Neural crest cell (in vitro differentiated cells): ENCODE measurements at regions not wholly inside any gene's neighbourhood (a gene's known extent, or its start where the extent isn't known, plus 50 kb on each side); places are given as distances from the start of the nearest gene placed in this dataset.
A peak's percentile ranks its signal among the peaks of the same experiment; 100 is the strongest.

ENCODE experiments used
- DNase-seq: peaks from one replicate; pipeline ENCODE4 v3.0.0; 2021; ENCODE audit warnings: low read depth, mixed read lengths, low spot score
- H3K27ac Mint-ChIP-seq: one replicate; pipeline ENCODE4 v1.8.0; 2021; ENCODE audit warnings: mild to moderate bottlenecking, mixed read lengths; ENCODE audit not compliant: unreplicated experiment
- H3K27me3 Mint-ChIP-seq: 2 replicates; pipeline ENCODE4 v1.8.0; 2021; ENCODE audit warnings: low read depth, mild to moderate bottlenecking, mixed read lengths
- H3K36me3 Mint-ChIP-seq: 2 replicates; pipeline ENCODE4 v1.8.0; 2021; ENCODE audit warnings: low read depth, mild to moderate bottlenecking, mixed read lengths
- H3K4me1 Mint-ChIP-seq: 2 replicates; pipeline ENCODE4 v1.8.0; 2021; ENCODE audit warnings: mixed read lengths
- H3K4me3 Mint-ChIP-seq: one replicate; pipeline ENCODE4 v1.8.0; 2021; ENCODE audit warnings: mild to moderate bottlenecking, mixed read lengths
- H3K9me3 Mint-ChIP-seq: 2 replicates; pipeline ENCODE4 v1.8.0; 2021; ENCODE audit warnings: mixed read lengths
- TF ChIP-seq, protein P1 (sequence below): fragments of 200-600 bp; sonication (generic); conservative IDR thresholded peaks from 2 replicates; pipeline ENCODE4 v1.5.0; 2021; ENCODE audit warnings: antibody characterized with exemption, mild to moderate bottlenecking

GRCh38 chr10:42929993-42930392 lies 146.9 kb upstream of the RET start:
- Mint-ChIP-seq H3K4me1 (peaks cover 17% of the 10 kb centered on the region), H3K27me3 (peaks cover 41% of the 10 kb centered on the region), H3K36me3 (no peaks in the 10 kb centered on the region), H3K4me3 (no peak overlapping the region), H3K9me3 (no peaks in the 10 kb centered on the region), H3K27ac (no peak overlapping the region)
- no peak for DNase-seq
- TF ChIP-seq, protein P1, sequence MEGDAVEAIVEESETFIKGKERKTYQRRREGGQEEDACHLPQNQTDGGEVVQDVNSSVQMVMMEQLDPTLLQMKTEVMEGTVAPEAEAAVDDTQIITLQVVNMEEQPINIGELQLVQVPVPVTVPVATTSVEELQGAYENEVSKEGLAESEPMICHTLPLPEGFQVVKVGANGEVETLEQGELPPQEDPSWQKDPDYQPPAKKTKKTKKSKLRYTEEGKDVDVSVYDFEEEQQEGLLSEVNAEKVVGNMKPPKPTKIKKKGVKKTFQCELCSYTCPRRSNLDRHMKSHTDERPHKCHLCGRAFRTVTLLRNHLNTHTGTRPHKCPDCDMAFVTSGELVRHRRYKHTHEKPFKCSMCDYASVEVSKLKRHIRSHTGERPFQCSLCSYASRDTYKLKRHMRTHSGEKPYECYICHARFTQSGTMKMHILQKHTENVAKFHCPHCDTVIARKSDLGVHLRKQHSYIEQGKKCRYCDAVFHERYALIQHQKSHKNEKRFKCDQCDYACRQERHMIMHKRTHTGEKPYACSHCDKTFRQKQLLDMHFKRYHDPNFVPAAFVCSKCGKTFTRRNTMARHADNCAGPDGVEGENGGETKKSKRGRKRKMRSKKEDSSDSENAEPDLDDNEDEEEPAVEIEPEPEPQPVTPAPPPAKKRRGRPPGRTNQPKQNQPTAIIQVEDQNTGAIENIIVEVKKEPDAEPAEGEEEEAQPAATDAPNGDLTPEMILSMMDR, result no peak

DNA sequence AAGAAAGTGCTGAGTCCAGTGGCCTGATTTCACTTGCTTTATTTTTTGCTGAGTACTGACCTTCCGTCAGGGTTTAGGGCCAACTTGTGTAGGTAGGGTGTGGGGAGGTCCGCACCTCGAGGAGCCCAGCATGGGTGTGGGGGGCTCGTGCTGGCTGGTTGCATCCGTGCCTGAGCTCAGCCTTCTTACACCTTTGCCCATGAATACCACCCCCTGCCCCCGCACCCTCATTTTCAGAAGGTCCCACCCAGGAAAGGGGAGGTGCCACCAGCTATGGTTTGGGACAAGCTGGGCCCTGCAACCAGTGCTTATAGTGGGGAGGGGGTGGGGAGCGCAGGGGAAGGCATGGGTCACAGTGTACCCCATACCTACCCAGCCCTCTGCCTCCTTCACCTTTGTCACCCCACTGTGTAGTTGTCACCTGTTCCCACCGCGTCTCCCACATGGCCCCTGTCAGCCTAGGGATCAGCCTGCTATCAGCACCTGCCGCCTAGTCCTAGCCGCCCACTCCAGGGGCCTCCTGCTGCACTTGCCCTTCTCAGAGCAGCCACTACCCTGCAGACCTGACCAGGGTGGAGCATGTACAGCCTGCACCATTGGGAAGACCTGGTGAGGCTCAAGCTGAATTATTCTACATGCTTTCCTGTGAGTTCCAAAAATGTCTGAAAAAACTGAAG lies 146.2 kb upstream of the RET start:
- no peak overlapping the region for H3K4me3 Mint-ChIP-seq
- H3K27me3 Mint-ChIP-seq, result peaks cover 48% of the 10 kb centered on the region
- no peak overlapping the region for H3K27ac Mint-ChIP-seq
- DNase-seq, result no peak
- H3K36me3 Mint-ChIP-seq, result no peaks in the 10 kb centered on the region
- H3K4me1 Mint-ChIP-seq, result peaks cover 12% of the 10 kb centered on the region
- no peaks in the 10 kb centered on the region for H3K9me3 Mint-ChIP-seq
- TF ChIP-seq, protein P1, result no peak

GRCh38 chr10:42932116-42932515 lies 144.8 kb upstream of the RET start:
- no peak overlapping the region for H3K4me3 Mint-ChIP-seq

GRCh38 chr10:42932735-42933447 lies 144.0 kb upstream of the RET start:
- peak; percentile 42 for DNase-seq
- no peaks in the 10 kb centered on the region for H3K9me3 Mint-ChIP-seq
- peaks cover 49% of the 10 kb centered on the region for H3K27me3 Mint-ChIP-seq
- peaks cover 8% of the 10 kb centered on the region for H3K4me1 Mint-ChIP-seq
- TF ChIP-seq, protein P1, result no peak
- no peaks in the 10 kb centered on the region for H3K36me3 Mint-ChIP-seq
- no peak overlapping the region for H3K27ac Mint-ChIP-seq
- H3K4me3 Mint-ChIP-seq, result peak overlapping the region; percentile 73

More at GRCh38 chr10:42932116-42932515, 144.8 kb upstream of the RET start:
- Mint-ChIP-seq H3K27me3 (peaks cover 54% of the 10 kb centered on the region), H3K36me3 (no peaks in the 10 kb centered on the region), H3K9me3 (no peaks in the 10 kb centered on the region), H3K4me1 (peaks cover 9% of the 10 kb centered on the region), H3K27ac (no peak overlapping the region)
- TF ChIP-seq, protein P1, result no peak
- no peak for DNase-seq

DNA sequence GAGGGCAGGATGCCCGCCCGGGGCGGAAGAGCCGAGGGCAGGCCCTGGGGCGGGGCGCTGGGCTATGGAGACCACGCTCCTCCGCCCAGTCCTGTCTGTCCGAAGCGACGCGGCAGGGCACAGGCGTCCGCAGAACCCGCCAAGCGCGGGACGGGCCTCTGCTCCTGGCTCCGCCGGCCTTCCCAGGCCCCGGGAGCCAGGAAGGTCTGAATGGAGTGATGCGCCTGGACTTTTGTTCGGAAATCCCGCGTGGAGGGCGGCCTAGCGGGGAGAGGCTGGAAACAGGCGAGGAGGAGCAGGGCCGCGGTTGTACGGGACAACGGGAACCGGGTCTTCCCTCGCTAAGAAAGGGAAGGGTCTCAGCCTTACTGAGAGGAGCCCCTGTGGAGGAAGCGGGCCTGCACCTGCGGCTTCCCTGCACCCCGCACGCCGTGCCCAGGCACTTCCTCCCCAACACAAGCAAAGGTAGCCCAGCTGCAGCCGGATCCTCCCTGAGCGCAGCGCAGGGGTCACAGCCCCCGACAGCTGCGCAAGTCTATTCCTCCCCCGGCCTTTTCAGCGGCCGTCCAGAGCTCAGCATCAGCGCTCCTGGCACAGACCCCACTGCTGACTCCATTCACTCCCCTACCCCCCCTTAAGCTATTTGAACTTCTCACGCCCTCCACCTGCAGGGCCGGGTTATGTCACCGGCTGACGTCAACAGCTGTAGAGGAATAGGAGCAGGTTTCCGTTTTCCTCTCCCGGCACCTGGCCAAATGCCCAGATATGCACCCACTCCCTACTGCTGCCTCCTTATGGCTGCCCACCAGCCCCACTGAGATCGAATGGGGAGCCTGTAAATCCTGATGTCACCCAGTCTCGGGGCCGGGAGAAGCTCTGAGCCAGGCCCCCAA lies 143.2 kb upstream of the RET start:
- TF ChIP-seq, protein P1, result no peak
- no peaks in the 10 kb centered on the region for H3K36me3 Mint-ChIP-seq
- no peaks in the 10 kb centered on the region for H3K9me3 Mint-ChIP-seq
- peaks cover 8% of the 10 kb centered on the region for H3K4me1 Mint-ChIP-seq
- no peak for DNase-seq
- peaks cover 48% of the 10 kb centered on the region for H3K27me3 Mint-ChIP-seq
- H3K27ac Mint-ChIP-seq, result no peak overlapping the region
- H3K4me3 Mint-ChIP-seq, result peak overlapping the region; percentile 23
